ENCODE measurements at regions not wholly inside any gene's neighbourhood (a gene's known extent, or its start where the extent isn't known, plus 50 kb on each side); places are given as distances from the start of the nearest gene placed in this dataset.

DNA sequence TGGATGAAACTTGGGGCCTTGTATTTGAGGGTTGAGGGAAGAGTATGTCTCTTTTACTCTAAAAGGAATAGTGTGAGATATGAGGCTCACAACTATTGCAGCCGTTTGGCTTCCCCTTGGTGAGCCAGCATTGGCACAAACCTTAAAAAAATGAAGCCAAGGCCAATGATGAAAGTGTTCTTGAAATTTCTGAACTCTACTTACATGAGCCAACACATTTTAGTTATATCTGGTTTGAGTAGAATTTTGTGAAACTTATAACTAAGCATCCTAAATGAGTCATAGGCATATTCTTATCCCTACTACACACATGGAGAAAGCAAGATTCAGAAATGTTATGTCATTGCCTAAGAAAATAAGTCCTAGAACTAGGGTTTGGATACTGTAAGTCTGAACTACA is 55.3 kb upstream of the ACSS3 start:
- TF ChIP-seq, protein P1, sequence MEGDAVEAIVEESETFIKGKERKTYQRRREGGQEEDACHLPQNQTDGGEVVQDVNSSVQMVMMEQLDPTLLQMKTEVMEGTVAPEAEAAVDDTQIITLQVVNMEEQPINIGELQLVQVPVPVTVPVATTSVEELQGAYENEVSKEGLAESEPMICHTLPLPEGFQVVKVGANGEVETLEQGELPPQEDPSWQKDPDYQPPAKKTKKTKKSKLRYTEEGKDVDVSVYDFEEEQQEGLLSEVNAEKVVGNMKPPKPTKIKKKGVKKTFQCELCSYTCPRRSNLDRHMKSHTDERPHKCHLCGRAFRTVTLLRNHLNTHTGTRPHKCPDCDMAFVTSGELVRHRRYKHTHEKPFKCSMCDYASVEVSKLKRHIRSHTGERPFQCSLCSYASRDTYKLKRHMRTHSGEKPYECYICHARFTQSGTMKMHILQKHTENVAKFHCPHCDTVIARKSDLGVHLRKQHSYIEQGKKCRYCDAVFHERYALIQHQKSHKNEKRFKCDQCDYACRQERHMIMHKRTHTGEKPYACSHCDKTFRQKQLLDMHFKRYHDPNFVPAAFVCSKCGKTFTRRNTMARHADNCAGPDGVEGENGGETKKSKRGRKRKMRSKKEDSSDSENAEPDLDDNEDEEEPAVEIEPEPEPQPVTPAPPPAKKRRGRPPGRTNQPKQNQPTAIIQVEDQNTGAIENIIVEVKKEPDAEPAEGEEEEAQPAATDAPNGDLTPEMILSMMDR (IDR thresholded peaks at IDR 0.05): no peak
- TF ChIP-seq EZH2 (IDR thresholded peaks at IDR 0.05; ENCODE audit: borderline replicate concordance, insufficient read depth, low read depth, low read length, poor library complexity, severe bottlenecking): no peak

Measured in B cell (primary cell).